HG03342 (cell line): ENCODE measurements at regions not wholly inside any gene's neighbourhood (a gene's known extent, or its start where the extent isn't known, plus 50 kb on each side); places are given as distances from the start of the nearest gene placed in this dataset.
"Not testable (repeated sequence)": the region's sequence is repeated elsewhere in the genome, so short reads cannot be mapped to it uniquely, and the experiment has no call there.

Source experiments
- ATAC-seq: cut with Tn5 transposase; IDR thresholded peaks from one replicate; pipeline ENCODE4 v1.9.1; 2021; ENCODE audit warnings: mild to moderate bottlenecking, moderate library complexity; ENCODE audit not compliant: unreplicated experiment

GRCh38 chr4:103324811-103325210 lies 126.7 kb upstream of the CENPE start:
- no peak for ATAC-seq

- ATAC-seq = no peak
Observed at GRCh38 chr4:103318327-103318726, 120.2 kb upstream of the CENPE start.

GRCh38 chr4:103308248-103308561 lies 110.1 kb upstream of the CENPE start:
- no peak for ATAC-seq

GRCh38 chr4:103307453-103308247 lies 109.5 kb upstream of the CENPE start:
- ATAC-seq = no peak

GRCh38 chr4:103306870-103307375 lies 108.8 kb upstream of the CENPE start:
- ATAC-seq = no peak

- no peak for ATAC-seq
Observed at GRCh38 chr4:103305355-103305754, 107.2 kb upstream of the CENPE start.

GRCh38 chr4:103303011-103303410 lies 104.9 kb upstream of the CENPE start:
- no peak for ATAC-seq

- ATAC-seq = no peak
Observed at GRCh38 chr4:103292959-103293358, 94.8 kb upstream of the CENPE start.

- ATAC-seq = no peak
Observed at GRCh38 chr4:103292373-103292772, 94.2 kb upstream of the CENPE start.

GRCh38 chr4:103289186-103289585 lies 91.0 kb upstream of the CENPE start:
- ATAC-seq = no peak

GRCh38 chr4:103272174-103272573 lies 74.0 kb upstream of the CENPE start:
- no peak for ATAC-seq

- no peak for ATAC-seq
Observed at GRCh38 chr4:103268746-103269145, 70.6 kb upstream of the CENPE start.

GRCh38 chr4:103264905-103265304 lies 66.8 kb upstream of the CENPE start:
- ATAC-seq = no peak

- ATAC-seq = not testable (repeated sequence)
Observed at GRCh38 chr4:103256068-103256467, 57.9 kb upstream of the CENPE start.
